IMR-90 (cell line): ENCODE measurements at regions not wholly inside any gene's neighbourhood (a gene's known extent, or its start where the extent isn't known, plus 50 kb on each side); places are given as distances from the start of the nearest gene placed in this dataset.

Experiments used
- ATAC-seq: fragments of 200-7000 bp; cut with Tn5 transposase; 2 replicates; pipeline ENCODE4 v1.9.1; 2020; ENCODE audit warnings: low read depth, mild to moderate bottlenecking, moderate library complexity
- BruUV-seq: library from RNA; stranded (reverse); fragments of 400-500 nt; replicated peaks from 2 replicates; lab custom pipeline; 2021; lab: Mats Ljungman, UMichigan
- CTCF ChIA-PET: fragments of 300-600 bp; formaldehyde crosslinking; extraction: SDS; loops from one replicate; lab custom pipeline; 2021; ENCODE audit warnings: antibody characterized with exemption; lab: Yijun Ruan, JAX
- POLR2A ChIA-PET: fragments of 300-600 bp; sonication (Branson Sonifier 250); formaldehyde crosslinking; loops from one replicate; lab custom pipeline; 2022; ENCODE audit warnings: antibody characterized with exemption; ENCODE audit not compliant: unreplicated experiment; lab: Charles Lee
- DNase-seq: peaks from one replicate; pipeline ENCODE4 v3.0.0; 2013
- H2AFZ ChIP-seq: replicated peaks from 2 replicates; pipeline ENCODE3; 2013; ENCODE audit warnings: low read length, mild to moderate bottlenecking; ENCODE audit not compliant: poor library complexity
- H2AK5ac ChIP-seq: 2 replicates; pipeline ENCODE4 v1.6.1; 2013; ENCODE audit warnings: low read depth, low read length, inconsistent platforms
- H2AK9ac ChIP-seq: replicated peaks from 2 replicates; pipeline ENCODE3; 2013; ENCODE audit warnings: mild to moderate bottlenecking, low read depth, low read length, moderate library complexity; ENCODE audit not compliant: poor library complexity
- H2BK120ac ChIP-seq: 2 replicates; pipeline ENCODE4 v1.6.1; 2013; ENCODE audit warnings: low read depth, low read length, inconsistent platforms
- H2BK15ac ChIP-seq: 3 replicates; pipeline ENCODE4 v1.6.1; 2013; ENCODE audit warnings: low read depth, low read length, inconsistent platforms
- H2BK20ac ChIP-seq: 2 replicates; pipeline ENCODE4 v1.6.1; 2013; ENCODE audit warnings: low read depth, mild to moderate bottlenecking, inconsistent platforms, low read length, moderate library complexity
- H2BK5ac ChIP-seq: 2 replicates; pipeline ENCODE4 v1.6.1; 2013; ENCODE audit warnings: mild to moderate bottlenecking, low read depth, low read length, inconsistent platforms; ENCODE audit not compliant: poor library complexity, severe bottlenecking
- H3K14ac ChIP-seq: replicated peaks from 2 replicates; pipeline ENCODE4 v1.6.1; 2013; ENCODE audit warnings: low read depth, low read length, inconsistent platforms
- H3K18ac ChIP-seq: 2 replicates; pipeline ENCODE4 v1.6.1; 2013; ENCODE audit warnings: low read depth, low read length, control low read depth
- H3K23ac ChIP-seq: 2 replicates; pipeline ENCODE4 v1.6.1; 2013; ENCODE audit warnings: low read depth, low read length, inconsistent platforms
- H3K27ac ChIP-seq: 2 replicates; pipeline ENCODE4 v1.5.1; 2013; ENCODE audit warnings: mild to moderate bottlenecking, control low read depth, low read length; ENCODE audit not compliant: insufficient read depth
- H3K27me3 ChIP-seq: 2 replicates; pipeline ENCODE4 v1.6.1; 2013; ENCODE audit warnings: low read length; ENCODE audit not compliant: control insufficient read depth, insufficient read depth
- H3K36me3 ChIP-seq: 2 replicates; pipeline ENCODE4 v1.6.1; 2013; ENCODE audit warnings: low read length, mixed read lengths; ENCODE audit not compliant: control insufficient read depth, insufficient read depth
- H3K4ac ChIP-seq: 2 replicates; pipeline ENCODE4 v1.6.1; 2013; ENCODE audit warnings: low read depth, low read length, inconsistent platforms
- H3K4me1 ChIP-seq: 2 replicates; pipeline ENCODE4 v1.6.1; 2013; ENCODE audit warnings: low read length, mixed read lengths; ENCODE audit not compliant: control insufficient read depth, insufficient read depth
- H3K4me2 ChIP-seq: 2 replicates; pipeline ENCODE4 v1.6.1; 2013; ENCODE audit warnings: low read depth, mild to moderate bottlenecking, control low read depth, low read length, moderate library complexity
- H3K4me3 ChIP-seq: 2 replicates; pipeline ENCODE4 v1.5.1; 2013; ENCODE audit warnings: low read depth, mild to moderate bottlenecking, control low read depth, low read length, moderate library complexity; ENCODE audit not compliant: insufficient read depth
- H3K56ac ChIP-seq: 2 replicates; pipeline ENCODE4 v1.6.1; 2013; ENCODE audit warnings: low read length, inconsistent platforms; ENCODE audit not compliant: insufficient read depth; ENCODE audit errors: extremely low read depth
- H3K79me1 ChIP-seq, 2 experiments: 2 replicates each; pipeline ENCODE4 v1.6.1; 2013; ENCODE audit warnings: low read length in 2 of 2, inconsistent platforms in 1 of 2, low read depth in 1 of 2
- H3K9ac ChIP-seq: 2 replicates; pipeline ENCODE4 v1.6.1; 2013; ENCODE audit warnings: low read depth, low read length, control low read depth
- H3K9me1 ChIP-seq: 2 replicates; pipeline ENCODE4 v1.6.1; 2013; ENCODE audit warnings: low read length, inconsistent platforms; ENCODE audit not compliant: insufficient read depth
- H3K9me3 ChIP-seq: 2 replicates; pipeline ENCODE4 v1.6.1; 2013; ENCODE audit warnings: low read length; ENCODE audit not compliant: control insufficient read depth, insufficient read depth
- H4K20me1 ChIP-seq: 2 replicates; pipeline ENCODE4 v1.6.1; 2013; ENCODE audit warnings: low read length, inconsistent platforms; ENCODE audit not compliant: insufficient read depth
- H4K5ac ChIP-seq: 2 replicates; pipeline ENCODE4 v1.6.1; 2013; ENCODE audit warnings: mild to moderate bottlenecking, low read depth, low read length, control low read depth
- H4K8ac ChIP-seq, 2 experiments: 2 replicates each; pipeline ENCODE4 v1.6.1; 2013; ENCODE audit warnings: low read depth in 2 of 2, low read length in 2 of 2, control low read depth in 1 of 2, inconsistent platforms in 1 of 2
- H4K91ac ChIP-seq: 2 replicates; pipeline ENCODE4 v1.6.1; 2013; ENCODE audit warnings: low read depth, low read length, inconsistent platforms; ENCODE audit not compliant: insufficient read depth
- BHLHE40 ChIP-seq: fragments of 150-350 bp; IDR thresholded peaks from 2 replicates; pipeline ENCODE4 v1.6.1; 2016; ENCODE audit warnings: mild to moderate bottlenecking, low read depth, low read length
- CEBPB ChIP-seq: IDR thresholded peaks from 2 replicates; pipeline ENCODE4 v1.6.1; 2012; ENCODE audit warnings: low read depth, low read length, improper control_type of control experiment
- CHD1 ChIP-seq: IDR thresholded peaks from 2 replicates; pipeline ENCODE4 v1.6.1; 2012; ENCODE audit warnings: low read depth, low read length, improper control_type of control experiment
- FOS ChIP-seq: fragments of 150-350 bp; IDR thresholded peaks from 2 replicates; pipeline ENCODE4 v1.6.1; 2016; ENCODE audit warnings: low read depth, low read length
- MAFK ChIP-seq: IDR thresholded peaks from 2 replicates; pipeline ENCODE4 v1.6.1; 2012; ENCODE audit warnings: low read depth, low read length, improper control_type of control experiment
- MAZ ChIP-seq: IDR thresholded peaks from 2 replicates; pipeline ENCODE4 v1.6.1; 2012; ENCODE audit warnings: low read depth, mild to moderate bottlenecking, low read length, improper control_type of control experiment, moderate library complexity, borderline replicate concordance
- MXI1 ChIP-seq: IDR thresholded peaks from 2 replicates; pipeline ENCODE4 v1.6.1; 2012; ENCODE audit warnings: low read depth, mild to moderate bottlenecking, low read length, moderate library complexity, borderline replicate concordance
- NFE2L2 ChIP-seq: fragments of 150-350 bp; IDR thresholded peaks from 2 replicates; pipeline ENCODE4 v1.6.1; 2016; ENCODE audit warnings: low read depth, mild to moderate bottlenecking, low read length
- POLR2A ChIP-seq: IDR thresholded peaks from 2 replicates; pipeline ENCODE4 v1.6.1; 2012; ENCODE audit warnings: mild to moderate bottlenecking, low read depth, low read length
- RAD21 ChIP-seq: IDR thresholded peaks from 2 replicates; pipeline ENCODE4 v1.6.1; 2012; ENCODE audit warnings: low read length, improper control_type of control experiment
- RCOR1 ChIP-seq: IDR thresholded peaks from 2 replicates; pipeline ENCODE4 v1.6.1; 2012; ENCODE audit warnings: mild to moderate bottlenecking, low read length, improper control_type of control experiment; ENCODE audit not compliant: insufficient replicate concordance
- RFX5 ChIP-seq: IDR thresholded peaks from 2 replicates; pipeline ENCODE4 v1.8.0; 2012; ENCODE audit warnings: low read depth, mild to moderate bottlenecking, low read length, moderate library complexity
- SMC3 ChIP-seq: fragments of 150-350 bp; IDR thresholded peaks from 2 replicates; pipeline ENCODE4 v1.6.1; 2016; ENCODE audit warnings: low read depth, mild to moderate bottlenecking, antibody characterized with exemption, low read length, moderate library complexity
- WGBS, 2 experiments: methylation state at CpG; one replicate each; pipeline versions ENCODE4 v1.1.5 to v1.1.7; 2013; ENCODE audit warnings: missing lambda C conversion rate in 2 of 2; ENCODE audit not compliant: insufficient read length in 1 of 2; ENCODE audit errors: extremely low coverage in 2 of 2; 5-methylcytosine and 5-hydroxymethylcytosine counted together
- dilution Hi-C: fragments of 300-500 bp; cut with HindIII; formaldehyde crosslinking; loops from one replicate; pipeline ENCODE4 v1.14.3; 2018; ENCODE audit warnings: low sequenced_read_pairs; ENCODE audit not compliant: unreplicated experiment
- in situ Hi-C: fragments of 300-500 bp; cut with MboI; formaldehyde crosslinking; loops from 3 replicates; pipeline ENCODE4 v1.14.3; 2019; ENCODE audit warnings: low sequenced_read_pairs, inconsistent platforms, mixed read lengths
- intact Hi-C: fragments of 100-400 bp; cut with micrococcal nuclease; formaldehyde crosslinking; loops from 2 replicates; pipeline ENCODE4 v1.10.0; 2022
- TF ChIP-seq, protein P1 (sequence below): conservative IDR thresholded peaks from 2 replicates; pipeline ENCODE4 v1.5.1; 2012; ENCODE audit warnings: mild to moderate bottlenecking, low read depth, low read length, improper control_type of control experiment
- TF ChIP-seq, protein P2 (sequence below): fragments of 150-350 bp; IDR thresholded peaks from 2 replicates; pipeline ENCODE4 v1.6.1; 2016; ENCODE audit warnings: low read depth, mild to moderate bottlenecking, low read length, moderate library complexity, borderline replicate concordance
- TF ChIP-seq, protein P3 (sequence below): fragments of 150-350 bp; IDR thresholded peaks from 2 replicates; pipeline ENCODE4 v1.6.1; 2017; ENCODE audit warnings: mild to moderate bottlenecking, antibody characterized with exemption, low read length, low read depth

DNA sequence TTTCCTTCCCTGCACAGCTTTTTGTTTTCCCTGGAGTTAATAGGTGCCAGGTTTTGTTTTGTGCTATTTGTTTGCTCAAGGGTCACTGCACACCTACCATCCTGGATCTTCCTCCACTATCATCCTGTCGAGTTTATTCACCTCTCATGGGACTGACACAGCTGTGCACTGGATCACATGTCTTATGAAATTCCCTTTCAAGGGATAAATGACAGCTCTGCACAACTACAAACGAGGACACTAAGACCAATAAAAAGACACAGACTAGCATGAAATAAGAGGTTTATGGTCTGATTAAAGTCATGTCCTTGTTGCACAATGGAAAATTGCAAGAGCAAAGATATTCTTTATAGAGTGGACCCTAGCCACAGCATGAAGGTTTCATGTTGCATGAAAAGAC is 76.7 kb upstream of the SFMBT2 start:
- in situ Hi-C loops (no loop called here), intact Hi-C loops (no loop called here), dilution Hi-C loops (no loop called here)
- no TSS peak for BruUV-seq
- H2AK9ac ChIP-seq = no peak overlapping the region
- no peaks in the 10 kb centered on the region for H3K9me3 ChIP-seq
- POLR2A ChIA-PET = no interaction called here
- H3K9me1 ChIP-seq = no peaks in the 10 kb centered on the region
- H3K14ac ChIP-seq = no peak overlapping the region
- no peak overlapping the region for H2BK15ac ChIP-seq
- no peak overlapping the region for H2BK20ac ChIP-seq
- no peak overlapping the region for H2BK120ac ChIP-seq
- H3K4me3 ChIP-seq = no peak overlapping the region
- H3K4me1 ChIP-seq = no peaks in the 10 kb centered on the region
- no peaks in the 10 kb centered on the region for H3K36me3 ChIP-seq
- H2BK5ac ChIP-seq = no peak overlapping the region
- H2AK5ac ChIP-seq = no peak overlapping the region
- H3K23ac ChIP-seq = no peak overlapping the region
- H3K56ac ChIP-seq = no peak overlapping the region
- CTCF ChIA-PET = no interaction called here
- no peak overlapping the region for H4K8ac ChIP-seq
- no peak overlapping the region for H3K4me2 ChIP-seq
- H3K4ac ChIP-seq = no peak overlapping the region
- no peak for DNase-seq
- no peaks in the 10 kb centered on the region; the same call in 1 of the 2 replicates for H3K27me3 ChIP-seq
- H4K20me1 ChIP-seq = no peaks in the 10 kb centered on the region
- no peak overlapping the region for H4K5ac ChIP-seq
- no peak overlapping the region for H3K9ac ChIP-seq
- no peak overlapping the region for H3K18ac ChIP-seq
- no peak overlapping the region for H3K27ac ChIP-seq
- no CpG with 5 or more reads among the region's 2 CpGs for WGBS, 2 experiments
- ATAC-seq = no peak
- TF ChIP-seq SMC3 = no peak
- TF ChIP-seq FOS = no peak
- no peak for TF ChIP-seq MAZ
- TF ChIP-seq RAD21 = no peak
- TF ChIP-seq, protein P1, sequence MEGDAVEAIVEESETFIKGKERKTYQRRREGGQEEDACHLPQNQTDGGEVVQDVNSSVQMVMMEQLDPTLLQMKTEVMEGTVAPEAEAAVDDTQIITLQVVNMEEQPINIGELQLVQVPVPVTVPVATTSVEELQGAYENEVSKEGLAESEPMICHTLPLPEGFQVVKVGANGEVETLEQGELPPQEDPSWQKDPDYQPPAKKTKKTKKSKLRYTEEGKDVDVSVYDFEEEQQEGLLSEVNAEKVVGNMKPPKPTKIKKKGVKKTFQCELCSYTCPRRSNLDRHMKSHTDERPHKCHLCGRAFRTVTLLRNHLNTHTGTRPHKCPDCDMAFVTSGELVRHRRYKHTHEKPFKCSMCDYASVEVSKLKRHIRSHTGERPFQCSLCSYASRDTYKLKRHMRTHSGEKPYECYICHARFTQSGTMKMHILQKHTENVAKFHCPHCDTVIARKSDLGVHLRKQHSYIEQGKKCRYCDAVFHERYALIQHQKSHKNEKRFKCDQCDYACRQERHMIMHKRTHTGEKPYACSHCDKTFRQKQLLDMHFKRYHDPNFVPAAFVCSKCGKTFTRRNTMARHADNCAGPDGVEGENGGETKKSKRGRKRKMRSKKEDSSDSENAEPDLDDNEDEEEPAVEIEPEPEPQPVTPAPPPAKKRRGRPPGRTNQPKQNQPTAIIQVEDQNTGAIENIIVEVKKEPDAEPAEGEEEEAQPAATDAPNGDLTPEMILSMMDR = no peak
- TF ChIP-seq BHLHE40 = no peak
- no peak for TF ChIP-seq MAFK
- no peak for TF ChIP-seq POLR2A
- TF ChIP-seq RCOR1 = no peak
- no peak for TF ChIP-seq NFE2L2
- TF ChIP-seq CEBPB = no peak
- no peak for TF ChIP-seq RFX5
- TF ChIP-seq, protein P2, sequence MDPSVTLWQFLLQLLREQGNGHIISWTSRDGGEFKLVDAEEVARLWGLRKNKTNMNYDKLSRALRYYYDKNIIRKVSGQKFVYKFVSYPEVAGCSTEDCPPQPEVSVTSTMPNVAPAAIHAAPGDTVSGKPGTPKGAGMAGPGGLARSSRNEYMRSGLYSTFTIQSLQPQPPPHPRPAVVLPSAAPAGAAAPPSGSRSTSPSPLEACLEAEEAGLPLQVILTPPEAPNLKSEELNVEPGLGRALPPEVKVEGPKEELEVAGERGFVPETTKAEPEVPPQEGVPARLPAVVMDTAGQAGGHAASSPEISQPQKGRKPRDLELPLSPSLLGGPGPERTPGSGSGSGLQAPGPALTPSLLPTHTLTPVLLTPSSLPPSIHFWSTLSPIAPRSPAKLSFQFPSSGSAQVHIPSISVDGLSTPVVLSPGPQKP = no peak
- no peak for TF ChIP-seq MXI1
- TF ChIP-seq, protein P3, sequence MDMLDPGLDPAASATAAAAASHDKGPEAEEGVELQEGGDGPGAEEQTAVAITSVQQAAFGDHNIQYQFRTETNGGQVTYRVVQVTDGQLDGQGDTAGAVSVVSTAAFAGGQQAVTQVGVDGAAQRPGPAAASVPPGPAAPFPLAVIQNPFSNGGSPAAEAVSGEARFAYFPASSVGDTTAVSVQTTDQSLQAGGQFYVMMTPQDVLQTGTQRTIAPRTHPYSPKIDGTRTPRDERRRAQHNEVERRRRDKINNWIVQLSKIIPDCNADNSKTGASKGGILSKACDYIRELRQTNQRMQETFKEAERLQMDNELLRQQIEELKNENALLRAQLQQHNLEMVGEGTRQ = no peak
- TF ChIP-seq CHD1 = no peak
- no peaks in the 10 kb centered on the region for H3K79me1 ChIP-seq
- no peak overlapping the region for H2AFZ ChIP-seq
- no peak overlapping the region for H4K91ac ChIP-seq
